ENCODE measurements at regions not wholly inside any gene's neighbourhood (a gene's known extent, or its start where the extent isn't known, plus 50 kb on each side); places are given as distances from the start of the nearest gene placed in this dataset.
"Not testable (repeated sequence)": the region's sequence is repeated elsewhere in the genome, so short reads cannot be mapped to it uniquely, and the experiment has no call there.

DNA sequence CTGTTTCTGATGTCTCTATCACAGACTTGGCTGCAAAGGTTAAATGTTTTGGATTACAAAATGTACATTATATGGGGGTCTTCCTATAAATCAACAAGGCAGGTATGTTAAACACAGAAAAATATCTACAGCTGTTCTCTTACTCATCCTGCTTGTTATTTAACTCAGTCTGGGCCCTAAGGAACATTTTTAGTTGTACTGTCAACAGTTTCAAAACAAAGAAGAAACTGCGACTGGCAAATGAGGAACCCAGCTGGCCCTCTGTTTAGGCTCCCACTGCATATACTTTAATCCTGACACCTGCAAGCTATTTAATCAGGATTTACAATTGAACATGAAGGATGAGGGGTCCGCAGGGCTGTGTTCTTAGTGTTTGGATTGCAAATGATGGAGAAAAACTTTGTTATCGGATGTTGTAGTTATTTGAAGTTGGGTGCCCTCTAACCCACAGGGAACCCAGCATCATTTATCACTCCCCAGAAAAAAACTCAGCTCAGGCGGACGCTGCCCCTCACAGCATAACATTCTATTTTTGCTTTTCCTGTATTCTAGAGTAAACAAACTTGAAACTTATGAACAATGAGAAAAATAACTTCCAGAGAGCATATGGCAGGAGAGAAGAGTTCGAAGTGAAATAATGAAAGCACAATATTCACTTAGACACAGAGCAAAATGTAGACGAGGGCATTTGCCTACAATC lies 91.2 kb downstream of the POLR2M start:
- H2AFZ ChIP-seq (ENCODE audit: insufficient read depth, low read depth, low read length, poor library complexity, severe bottlenecking): no peak overlapping the region
- H3K9ac ChIP-seq (ENCODE audit: insufficient read depth, low read length, poor library complexity, severe bottlenecking): no peak overlapping the region
- no peak overlapping the region for H3K4me3 Mint-ChIP-seq
- peaks cover 4% of the 10 kb centered on the region for H3K4me1 Mint-ChIP-seq
- H3K9me3 ChIP-seq (replicated peaks in 1 of 2; ENCODE audit: control insufficient read depth in 1 of 2, insufficient read depth in 1 of 2, low read length in 2 of 2): no peaks in the 10 kb centered on the region
- no peaks in the 10 kb centered on the region for H3K79me2 ChIP-seq (ENCODE audit: insufficient read depth, low read length)
- H3K27ac ChIP-seq (ENCODE audit: low read depth in 1 of 2, low read length in 2 of 2): no peak overlapping the region
- H3K27me3 Mint-ChIP-seq (ENCODE audit: low read depth in 3 of 3): no peaks in the 10 kb centered on the region
- peaks cover 0 to 2% (median 0%) of the 10 kb centered on the region in 7 donors for H3K9me3 Mint-ChIP-seq
- H3K36me3 Mint-ChIP-seq: no peaks in the 10 kb centered on the region
- intact Hi-C loops (cut with micrococcal nuclease): no loop called here
- H3K27ac Mint-ChIP-seq: no peak overlapping the region
- 60% methylated on average over 1 of the region's 7 CpGs for WGBS (ENCODE audit: insufficient coverage)
- no peaks in the 10 kb centered on the region for H3K36me3 ChIP-seq (replicated peaks in 1 of 2; ENCODE audit: control insufficient read depth in 1 of 2, insufficient read depth in 2 of 2, low read length in 2 of 2)
- H4K20me1 ChIP-seq (ENCODE audit: insufficient read depth, low read length): no peaks in the 10 kb centered on the region
- no peak overlapping the region for H3K4me2 ChIP-seq (replicated peaks; ENCODE audit: extremely low read depth, low read length, poor library complexity, severe bottlenecking)
- no peak for TF ChIP-seq CTCF (IDR thresholded peaks at IDR 0.05)
- H3K27me3 ChIP-seq (ENCODE audit: control insufficient read depth in 2 of 2, insufficient read depth in 2 of 2, low read length in 2 of 2): no peaks in the 10 kb centered on the region
- H3K4me1 ChIP-seq (ENCODE audit: control insufficient read depth in 1 of 2, insufficient read depth in 2 of 2, low read length in 2 of 2): peaks cover 0 to 3% of the 10 kb centered on the region in 2 donors
- H3K4me3 ChIP-seq (replicated peaks in 1 of 3; ENCODE audit: low read depth in 2 of 3, low read length in 3 of 3): no peak overlapping the region
- DNase-seq: no peak

GRCh38 chr15:57806003-57806402 lies 99.5 kb downstream of the POLR2M start:
- H3K27ac ChIP-seq (ENCODE audit: low read depth in 1 of 2, low read length in 2 of 2): no peak overlapping the region
- H3K4me3 Mint-ChIP-seq: no peak overlapping the region
- no peak for TF ChIP-seq CTCF (IDR thresholded peaks at IDR 0.05)
- H3K4me1 Mint-ChIP-seq: no peaks in the 10 kb centered on the region
- no peaks in the 10 kb centered on the region for H3K27me3 ChIP-seq (ENCODE audit: control insufficient read depth in 2 of 2, insufficient read depth in 2 of 2, low read length in 2 of 2)
- H3K36me3 Mint-ChIP-seq: no peaks in the 10 kb centered on the region
- H4K20me1 ChIP-seq (ENCODE audit: insufficient read depth, low read length): no peaks in the 10 kb centered on the region
- no peak overlapping the region for H3K4me2 ChIP-seq (replicated peaks; ENCODE audit: extremely low read depth, low read length, poor library complexity, severe bottlenecking)
- no peak overlapping the region for H3K27ac Mint-ChIP-seq
- H3K9me3 ChIP-seq (replicated peaks in 1 of 2; ENCODE audit: control insufficient read depth in 1 of 2, insufficient read depth in 1 of 2, low read length in 2 of 2): no peaks in the 10 kb centered on the region
- no peak overlapping the region for H3K9ac ChIP-seq (ENCODE audit: insufficient read depth, low read length, poor library complexity, severe bottlenecking)
- no peak overlapping the region for H2AFZ ChIP-seq (ENCODE audit: insufficient read depth, low read depth, low read length, poor library complexity, severe bottlenecking)
- H3K4me3 ChIP-seq (replicated peaks in 1 of 3; ENCODE audit: low read depth in 2 of 3, low read length in 3 of 3): no peak overlapping the region
- intact Hi-C loops (cut with micrococcal nuclease): no loop called here
- no peaks in the 10 kb centered on the region for H3K79me2 ChIP-seq (ENCODE audit: insufficient read depth, low read length)
- H3K27me3 Mint-ChIP-seq (ENCODE audit: low read depth in 3 of 3): peaks cover 0 to 4% (median 2%) of the 10 kb centered on the region in 3 donors
- no peaks in the 10 kb centered on the region for H3K4me1 ChIP-seq (ENCODE audit: control insufficient read depth in 1 of 2, insufficient read depth in 2 of 2, low read length in 2 of 2)
- no peaks in the 10 kb centered on the region for H3K36me3 ChIP-seq (replicated peaks in 1 of 2; ENCODE audit: control insufficient read depth in 1 of 2, insufficient read depth in 2 of 2, low read length in 2 of 2)
- 100% methylated on average over 1 of the region's 7 CpGs for WGBS (ENCODE audit: insufficient coverage)
- no peak for DNase-seq
- peaks cover 0 to 12% (median 2%) of the 10 kb centered on the region in 7 donors for H3K9me3 Mint-ChIP-seq

- WGBS (ENCODE audit: insufficient coverage): 100% methylated on average over 2 of the region's 7 CpGs
- H3K4me3 ChIP-seq (replicated peaks in 1 of 3; ENCODE audit: low read depth in 2 of 3, low read length in 3 of 3); H3K4me1 Mint-ChIP-seq; H3K9me3 ChIP-seq (replicated peaks in 1 of 2; ENCODE audit: control insufficient read depth in 1 of 2, insufficient read depth in 1 of 2, low read length in 2 of 2); H2AFZ ChIP-seq (ENCODE audit: insufficient read depth, low read depth, low read length, poor library complexity, severe bottlenecking); H3K9ac ChIP-seq (ENCODE audit: insufficient read depth, low read length, poor library complexity, severe bottlenecking); H3K36me3 Mint-ChIP-seq; H3K27me3 ChIP-seq (ENCODE audit: control insufficient read depth in 2 of 2, insufficient read depth in 2 of 2, low read length in 2 of 2); H3K27ac Mint-ChIP-seq; intact Hi-C loops (cut with micrococcal nuclease); H3K36me3 ChIP-seq (replicated peaks in 1 of 2; ENCODE audit: control insufficient read depth in 1 of 2, insufficient read depth in 2 of 2, low read length in 2 of 2); H3K79me2 ChIP-seq (ENCODE audit: insufficient read depth, low read length); H3K27ac ChIP-seq (ENCODE audit: low read depth in 1 of 2, low read length in 2 of 2); H4K20me1 ChIP-seq (ENCODE audit: insufficient read depth, low read length); H3K4me2 ChIP-seq (replicated peaks; ENCODE audit: extremely low read depth, low read length, poor library complexity, severe bottlenecking); H3K4me3 Mint-ChIP-seq; H3K4me1 ChIP-seq (ENCODE audit: control insufficient read depth in 1 of 2, insufficient read depth in 2 of 2, low read length in 2 of 2); DNase-seq; H3K27me3 Mint-ChIP-seq (ENCODE audit: low read depth in 3 of 3): not testable (repeated sequence)
- H3K9me3 Mint-ChIP-seq: peaks cover 2 to 21% (median 12%) of the 10 kb centered on the region in 7 donors
Observed at GRCh38 chr15:57809285-57809684, 102.8 kb downstream of the POLR2M start.
